ENCODE measurements at regions not wholly inside any gene's neighbourhood (a gene's known extent, or its start where the extent isn't known, plus 50 kb on each side); places are given as distances from the start of the nearest gene placed in this dataset.

GRCh38 chr2:16173893-16174692 lies 233.7 kb downstream of the MYCN start:
- H3F3A ChIP-seq (ENCODE audit: insufficient read depth, low read length): no peaks in the 10 kb centered on the region
- no peaks in the 10 kb centered on the region for H3K27me3 ChIP-seq (ENCODE audit: insufficient read depth, low read length)
- H3K4me2 ChIP-seq (ENCODE audit: low read length): no peak overlapping the region
- H3K36me3 ChIP-seq (ENCODE audit: insufficient read depth, low read length): no peaks in the 10 kb centered on the region
- H3K27ac ChIP-seq (ENCODE audit: low read depth, low read length, poor library complexity, severe bottlenecking): no peak overlapping the region
- no peaks in the 10 kb centered on the region for H4K20me1 ChIP-seq (ENCODE audit: insufficient read depth, low read length)
- no peaks in the 10 kb centered on the region for H3K79me2 ChIP-seq (ENCODE audit: insufficient read depth, low read length)
- no peak overlapping the region for H2AFZ ChIP-seq (ENCODE audit: low read length)
- TF ChIP-seq CTCF (IDR thresholded peaks at IDR 0.05; ENCODE audit: low read length) (no peak), EZH2 (IDR thresholded peaks at IDR 0.05; ENCODE audit: borderline replicate concordance, low read length) (no peak)
- no peaks in the 10 kb centered on the region for H3K4me1 ChIP-seq (ENCODE audit: insufficient read depth, low read length, severe bottlenecking)
- no peak overlapping the region for H3K9ac ChIP-seq (ENCODE audit: low read length)
- no peak overlapping the region for H3K4me3 ChIP-seq (ENCODE audit: low read depth, low read length, poor library complexity, severe bottlenecking)
- H3K9me2 ChIP-seq (ENCODE audit: low read depth, low read length): no peaks in the 10 kb centered on the region
- no peaks in the 10 kb centered on the region for H3K9me3 ChIP-seq (ENCODE audit: low read length)

GRCh38 chr2:16172324-16173175 lies 232.2 kb downstream of the MYCN start:
- no peak for TF ChIP-seq EZH2 (IDR thresholded peaks at IDR 0.05; ENCODE audit: borderline replicate concordance, low read length)
- TF ChIP-seq CTCF (IDR thresholded peaks at IDR 0.05; ENCODE audit: low read length): no peak
- no peak overlapping the region for H3K9ac ChIP-seq (ENCODE audit: low read length)
- H2AFZ ChIP-seq (ENCODE audit: low read length): no peak overlapping the region
- H3F3A ChIP-seq (ENCODE audit: insufficient read depth, low read length): no peaks in the 10 kb centered on the region
- H3K9me2 ChIP-seq (ENCODE audit: low read depth, low read length): no peaks in the 10 kb centered on the region
- H3K4me3 ChIP-seq (ENCODE audit: low read depth, low read length, poor library complexity, severe bottlenecking): no peak overlapping the region
- no peaks in the 10 kb centered on the region for H3K79me2 ChIP-seq (ENCODE audit: insufficient read depth, low read length)
- H3K27ac ChIP-seq (ENCODE audit: low read depth, low read length, poor library complexity, severe bottlenecking): no peak overlapping the region
- H3K27me3 ChIP-seq (ENCODE audit: insufficient read depth, low read length): no peaks in the 10 kb centered on the region
- no peaks in the 10 kb centered on the region for H3K4me1 ChIP-seq (ENCODE audit: insufficient read depth, low read length, severe bottlenecking)
- H3K36me3 ChIP-seq (ENCODE audit: insufficient read depth, low read length): no peaks in the 10 kb centered on the region
- H3K9me3 ChIP-seq (ENCODE audit: low read length): no peaks in the 10 kb centered on the region
- no peak overlapping the region for H3K4me2 ChIP-seq (ENCODE audit: low read length)
- no peaks in the 10 kb centered on the region for H4K20me1 ChIP-seq (ENCODE audit: insufficient read depth, low read length)

- H3K4me3 ChIP-seq (ENCODE audit: low read depth, low read length, poor library complexity, severe bottlenecking): no peak overlapping the region
- no peaks in the 10 kb centered on the region for H3F3A ChIP-seq (ENCODE audit: insufficient read depth, low read length)
- no peak overlapping the region for H3K4me2 ChIP-seq (ENCODE audit: low read length)
- TF ChIP-seq EZH2 (IDR thresholded peaks at IDR 0.05; ENCODE audit: borderline replicate concordance, low read length) (no peak), CTCF (IDR thresholded peaks at IDR 0.05; ENCODE audit: low read length) (no peak)
- H4K20me1 ChIP-seq (ENCODE audit: insufficient read depth, low read length): no peaks in the 10 kb centered on the region
- H3K9me2 ChIP-seq (ENCODE audit: low read depth, low read length): no peaks in the 10 kb centered on the region
- no peak overlapping the region for H3K27ac ChIP-seq (ENCODE audit: low read depth, low read length, poor library complexity, severe bottlenecking)
- H2AFZ ChIP-seq (ENCODE audit: low read length): no peak overlapping the region
- H3K4me1 ChIP-seq (ENCODE audit: insufficient read depth, low read length, severe bottlenecking): no peaks in the 10 kb centered on the region
- no peaks in the 10 kb centered on the region for H3K36me3 ChIP-seq (ENCODE audit: insufficient read depth, low read length)
- H3K9ac ChIP-seq (ENCODE audit: low read length): no peak overlapping the region
- H3K9me3 ChIP-seq (ENCODE audit: low read length): no peaks in the 10 kb centered on the region
- no peaks in the 10 kb centered on the region for H3K27me3 ChIP-seq (ENCODE audit: insufficient read depth, low read length)
- H3K79me2 ChIP-seq (ENCODE audit: insufficient read depth, low read length): no peaks in the 10 kb centered on the region
Measured at GRCh38 chr2:16171425-16171920, 231.1 kb downstream of the MYCN start.
